HT-29 (cell line): ENCODE measurements at regions not wholly inside any gene's neighbourhood (a gene's known extent, or its start where the extent isn't known, plus 50 kb on each side); places are given as distances from the start of the nearest gene placed in this dataset.
"Not testable (repeated sequence)": the region's sequence is repeated elsewhere in the genome, so short reads cannot be mapped to it uniquely, and the experiment has no call there.

Experiments used
- DNase-seq: peaks from one replicate; pipeline ENCODE4 v3.0.0-alpha.2; 2015; ENCODE audit warnings: low spot score

- DNase-seq = not testable (repeated sequence)
Measured at GRCh38 chr12:131229079-131229425, 275.3 kb downstream of the ADGRD1 start.

- DNase-seq = no peak
Measured at GRCh38 chr12:131229426-131230339, 276.0 kb downstream of the ADGRD1 start.

GRCh38 chr12:131230340-131231031 is 276.8 kb downstream of the ADGRD1 start:
- DNase-seq = no peak

- DNase-seq = no peak
Measured at GRCh38 chr12:131231032-131231980, 277.6 kb downstream of the ADGRD1 start.

GRCh38 chr12:131232036-131232435 is 278.3 kb downstream of the ADGRD1 start:
- DNase-seq = no peak

GRCh38 chr12:131232872-131233271 is 279.2 kb downstream of the ADGRD1 start:
- not testable (repeated sequence) for DNase-seq

GRCh38 chr12:131233850-131234789 is 280.4 kb downstream of the ADGRD1 start:
- DNase-seq = not testable (repeated sequence)

GRCh38 chr12:131234841-131235271 is 281.1 kb downstream of the ADGRD1 start:
- not testable (repeated sequence) for DNase-seq

GRCh38 chr12:131235871-131236271 is 282.2 kb downstream of the ADGRD1 start:
- DNase-seq = no peak

GRCh38 chr12:131239384-131240094 is 285.8 kb downstream of the ADGRD1 start:
- DNase-seq = no peak

- no peak for DNase-seq
Measured at GRCh38 chr12:131241517-131241916, 287.8 kb downstream of the ADGRD1 start.

GRCh38 chr12:131242741-131243496 is 289.2 kb downstream of the ADGRD1 start:
- peak; percentile 12 for DNase-seq

GRCh38 chr12:131244157-131244688 is 290.5 kb downstream of the ADGRD1 start:
- DNase-seq = not testable (repeated sequence)

- not testable (repeated sequence) for DNase-seq
Measured at GRCh38 chr12:131245161-131245560, 291.5 kb downstream of the ADGRD1 start.

- DNase-seq = no peak
Measured at GRCh38 chr12:131245564-131246355, 292.1 kb downstream of the ADGRD1 start.

GRCh38 chr12:131247026-131247725 is 293.5 kb downstream of the ADGRD1 start:
- not testable (repeated sequence) for DNase-seq

- DNase-seq = not testable (repeated sequence)
Measured at GRCh38 chr12:131247875-131248274, 294.2 kb downstream of the ADGRD1 start.
